Ectodermal cell (in vitro differentiated cells): ENCODE measurements at regions not wholly inside any gene's neighbourhood (a gene's known extent, or its start where the extent isn't known, plus 50 kb on each side); places are given as distances from the start of the nearest gene placed in this dataset.
A peak's percentile ranks its signal among the peaks of the same experiment; 100 is the strongest.

Source experiments
- H3K27ac ChIP-seq: 2 replicates; pipeline ENCODE4 v1.7.0; 2013; ENCODE audit warnings: mild to moderate bottlenecking, low read depth, low read length; ENCODE audit not compliant: insufficient read depth, poor library complexity, severe bottlenecking
- H3K27me3 ChIP-seq: 2 replicates; pipeline ENCODE4 v1.7.0; 2013; ENCODE audit warnings: mild to moderate bottlenecking, low read length; ENCODE audit not compliant: insufficient read depth, control insufficient read depth, poor library complexity, severe bottlenecking
- H3K36me3 ChIP-seq: one replicate; pipeline ENCODE4 v1.7.0; 2013; ENCODE audit warnings: low read length; ENCODE audit not compliant: control insufficient read depth, insufficient read depth
- H3K4me1 ChIP-seq: one replicate; pipeline ENCODE4 v1.7.0; 2013; ENCODE audit warnings: low read length; ENCODE audit not compliant: control insufficient read depth, insufficient read depth
- H3K4me3 ChIP-seq: 2 replicates; pipeline ENCODE4 v1.7.0; 2013; ENCODE audit warnings: low read depth, low read length, control low read depth; ENCODE audit not compliant: insufficient read depth
- H3K9me3 ChIP-seq: 2 replicates; pipeline ENCODE4 v1.7.0; 2013; ENCODE audit warnings: mild to moderate bottlenecking, low read length, moderate library complexity; ENCODE audit not compliant: control insufficient read depth
- WGBS, 2 experiments: methylation state at CpG; one replicate each; pipeline ENCODE4 v1.1.7; 2013; ENCODE audit warnings: missing lambda C conversion rate in 2 of 2; 5-methylcytosine and 5-hydroxymethylcytosine counted together

GRCh38 chr4:53713296-53713695, 122.0 kb upstream of the LNX1 start:
- Histone ChIP-seq H3K4me1 (no peaks in the 10 kb centered on the region), H3K9me3 (no peaks in the 10 kb centered on the region), H3K36me3 (no peaks in the 10 kb centered on the region), H3K27me3 (no peaks in the 10 kb centered on the region), H3K4me3 (no peak overlapping the region), H3K27ac (no peak overlapping the region)
- 90 to 91% methylated on average over 3 of the region's 3 CpGs for WGBS, 2 experiments

GRCh38 chr4:53712408-53713020, 121.2 kb upstream of the LNX1 start:
- Histone ChIP-seq H3K27ac (no peak overlapping the region), H3K9me3 (no peaks in the 10 kb centered on the region), H3K4me3 (no peak overlapping the region), H3K4me1 (no peaks in the 10 kb centered on the region), H3K36me3 (no peaks in the 10 kb centered on the region), H3K27me3 (no peaks in the 10 kb centered on the region)
- 79 to 82% methylated on average over 8 of the region's 8 CpGs for WGBS, 2 experiments

- Histone ChIP-seq H3K27me3 (no peaks in the 10 kb centered on the region), H3K4me3 (no peak overlapping the region), H3K9me3 (no peaks in the 10 kb centered on the region), H3K36me3 (no peaks in the 10 kb centered on the region), H3K4me1 (no peaks in the 10 kb centered on the region), H3K27ac (no peak overlapping the region)
- WGBS, 2 experiments = 82 to 91% methylated on average over 2 of the region's 2 CpGs
These were observed 120.6 kb upstream of the LNX1 start for GRCh38 chr4:53711926-53712325.

GRCh38 chr4:53709693-53710092, 118.4 kb upstream of the LNX1 start:
- no peaks in the 10 kb centered on the region for H3K9me3 ChIP-seq
- H3K27ac ChIP-seq = no peak overlapping the region
- H3K27me3 ChIP-seq = no peaks in the 10 kb centered on the region
- H3K4me1 ChIP-seq = no peaks in the 10 kb centered on the region
- H3K4me3 ChIP-seq = no peak overlapping the region
- 82% methylated on average over 1 of the region's 1 CpG; no CpG with 5 or more reads in 1 of the 2 experiments for WGBS, 2 experiments
- no peaks in the 10 kb centered on the region for H3K36me3 ChIP-seq

GRCh38 chr4:53707491-53707890, 116.2 kb upstream of the LNX1 start:
- Histone ChIP-seq H3K9me3 (no peaks in the 10 kb centered on the region), H3K4me1 (peaks cover 4% of the 10 kb centered on the region), H3K27ac (no peak overlapping the region), H3K4me3 (no peak overlapping the region), H3K36me3 (no peaks in the 10 kb centered on the region), H3K27me3 (no peaks in the 10 kb centered on the region)
- WGBS, 2 experiments = 100% methylated on average over 1 to 2 of the region's 2 CpGs

- Histone ChIP-seq H3K36me3 (no peaks in the 10 kb centered on the region), H3K27ac (no peak overlapping the region), H3K4me3 (no peak overlapping the region), H3K4me1 (peaks cover 4% of the 10 kb centered on the region), H3K9me3 (no peaks in the 10 kb centered on the region), H3K27me3 (no peaks in the 10 kb centered on the region)
- WGBS, 2 experiments = 68 to 69% methylated on average over 8 of the region's 8 CpGs
These were observed 115.2 kb upstream of the LNX1 start for GRCh38 chr4:53706422-53707032.

GRCh38 chr4:53705972-53706371, 114.7 kb upstream of the LNX1 start:
- Histone ChIP-seq H3K9me3 (no peaks in the 10 kb centered on the region), H3K4me1 (peaks cover 4% of the 10 kb centered on the region), H3K27me3 (no peaks in the 10 kb centered on the region), H3K36me3 (no peaks in the 10 kb centered on the region), H3K4me3 (no peak overlapping the region), H3K27ac (no peak overlapping the region)
- WGBS, 2 experiments = 81% methylated on average over 4 of the region's 4 CpGs

- H3K4me1 ChIP-seq = peaks cover 4% of the 10 kb centered on the region
- H3K9me3 ChIP-seq = no peaks in the 10 kb centered on the region
- H3K36me3 ChIP-seq = no peaks in the 10 kb centered on the region
- H3K27ac ChIP-seq = no peak overlapping the region
- H3K4me3 ChIP-seq = no peak overlapping the region
- no peaks in the 10 kb centered on the region for H3K27me3 ChIP-seq
- 89 to 94% methylated on average over 3 of the region's 3 CpGs for WGBS, 2 experiments
These were observed 114.0 kb upstream of the LNX1 start for GRCh38 chr4:53705151-53705764.

GRCh38 chr4:53704329-53704728, 113.0 kb upstream of the LNX1 start:
- Histone ChIP-seq H3K27ac (no peak overlapping the region), H3K9me3 (no peaks in the 10 kb centered on the region), H3K4me3 (no peak overlapping the region), H3K36me3 (no peaks in the 10 kb centered on the region), H3K4me1 (peaks cover 4% of the 10 kb centered on the region), H3K27me3 (no peaks in the 10 kb centered on the region)
- 64 to 71% methylated on average over 2 of the region's 2 CpGs for WGBS, 2 experiments

GRCh38 chr4:53703267-53703655, 112.0 kb upstream of the LNX1 start:
- Histone ChIP-seq H3K4me3 (no peak overlapping the region), H3K9me3 (no peaks in the 10 kb centered on the region), H3K4me1 (peaks cover 4% of the 10 kb centered on the region), H3K36me3 (no peaks in the 10 kb centered on the region), H3K27ac (peak overlapping the region; percentile 60), H3K27me3 (no peaks in the 10 kb centered on the region)
- 87 to 89% methylated on average over 7 of the region's 7 CpGs for WGBS, 2 experiments
